Non-pigmented ciliary epithelial cell (primary cell): ENCODE measurements at regions not wholly inside any gene's neighbourhood (a gene's known extent, or its start where the extent isn't known, plus 50 kb on each side); places are given as distances from the start of the nearest gene placed in this dataset.

Experiments used
- DNase-seq: peaks from one replicate; pipeline ENCODE4 v3.0.0-alpha.2; 2010; ENCODE audit warnings: low read depth

DNA sequence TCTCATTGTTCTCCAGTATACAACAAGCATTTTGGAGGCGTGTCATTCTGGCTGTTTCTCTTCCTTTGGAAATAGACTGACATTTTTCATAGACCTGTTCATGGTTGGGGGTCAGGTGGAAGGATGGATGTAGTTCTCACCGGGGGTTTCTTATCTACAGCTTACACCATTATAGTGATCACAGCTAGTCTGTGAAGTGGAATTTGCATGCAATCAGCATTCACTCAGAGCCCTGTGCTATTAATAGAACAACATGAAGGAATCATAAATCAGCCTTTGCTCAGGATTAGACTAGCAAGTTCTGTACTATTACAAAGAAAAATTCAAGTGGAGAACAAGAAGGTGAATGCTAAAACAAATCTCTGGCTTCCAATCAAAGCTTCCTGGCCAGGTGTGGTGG lies 132.6 kb upstream of the PUDP start:
- DNase-seq, result no peak

DNA sequence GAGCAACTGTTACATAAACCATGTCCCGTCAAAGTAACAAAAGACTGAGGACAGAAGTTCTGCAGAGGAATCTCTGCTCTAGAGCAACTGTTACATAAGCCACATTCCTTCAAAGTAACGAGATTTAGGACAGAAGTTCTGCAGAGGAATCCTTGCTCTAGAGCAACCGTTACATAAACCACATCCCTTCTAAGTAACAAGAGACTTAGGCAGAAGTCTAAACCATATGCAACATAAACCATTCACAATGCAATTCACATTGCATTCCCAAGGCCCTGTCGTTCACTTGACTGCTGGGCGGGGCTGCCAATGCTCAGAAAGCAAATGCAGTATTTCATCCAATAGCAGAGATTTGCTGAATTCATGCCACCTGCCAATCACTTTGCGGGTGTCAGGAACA lies 124.4 kb upstream of the PUDP start:
- no peak for DNase-seq

DNA sequence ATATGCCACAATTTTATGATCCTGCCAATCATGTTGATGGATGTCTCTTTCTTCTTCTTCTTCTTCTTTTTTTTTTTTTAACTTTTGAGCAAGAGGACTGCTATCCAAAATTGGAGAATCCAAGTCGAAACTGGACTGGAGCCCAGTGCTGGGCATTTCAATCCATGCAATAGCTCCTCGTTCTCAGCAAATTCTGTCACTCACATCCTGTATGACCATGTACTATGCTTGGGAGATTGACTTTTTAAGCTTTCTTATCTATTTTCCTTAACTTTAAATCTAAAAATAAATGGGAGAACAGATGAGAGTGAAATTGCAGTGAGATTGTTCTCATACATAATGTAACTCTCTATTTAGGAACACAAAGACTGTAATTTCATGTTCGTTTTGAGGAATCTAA lies 123.0 kb upstream of the PUDP start:
- no peak for DNase-seq

DNA sequence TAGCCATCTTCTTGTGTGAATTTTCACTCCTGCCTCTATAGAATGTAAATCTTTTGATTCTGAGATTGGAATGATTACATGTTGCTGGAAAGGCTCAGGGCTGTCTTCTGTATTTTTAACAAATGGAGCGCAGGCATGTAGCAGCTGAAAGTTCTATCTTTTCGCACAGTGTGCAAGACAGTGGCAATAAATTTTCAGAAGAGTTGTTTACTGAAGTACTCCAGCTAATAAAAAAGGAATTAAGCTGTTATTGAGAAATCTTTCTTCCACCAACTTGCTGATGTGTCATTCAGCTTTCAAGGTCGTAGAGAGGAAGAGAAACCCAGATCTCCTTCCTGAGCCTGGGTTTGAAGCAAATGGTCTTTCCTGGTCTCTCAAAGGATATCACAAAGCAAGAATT lies 122.0 kb upstream of the PUDP start:
- no peak for DNase-seq

DNA sequence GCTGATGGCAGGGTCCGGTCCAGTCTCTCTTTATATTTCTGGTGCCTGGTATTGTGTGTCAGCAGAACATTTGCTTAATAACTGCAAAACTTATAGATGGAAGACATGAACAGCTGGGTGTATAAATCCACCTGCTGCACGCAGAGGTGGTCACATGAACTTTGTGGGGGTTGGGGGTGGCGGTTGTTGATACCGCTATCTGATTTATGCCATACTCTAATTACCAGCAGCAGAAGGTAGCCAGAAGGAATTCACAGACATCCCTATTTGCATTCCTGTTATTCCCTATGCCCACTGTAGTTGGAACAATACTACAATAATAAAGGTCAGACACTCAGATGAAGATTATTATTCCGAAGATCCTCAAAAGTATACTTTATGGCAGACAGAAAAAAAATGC lies 121.6 kb upstream of the PUDP start:
- DNase-seq, result no peak

DNA sequence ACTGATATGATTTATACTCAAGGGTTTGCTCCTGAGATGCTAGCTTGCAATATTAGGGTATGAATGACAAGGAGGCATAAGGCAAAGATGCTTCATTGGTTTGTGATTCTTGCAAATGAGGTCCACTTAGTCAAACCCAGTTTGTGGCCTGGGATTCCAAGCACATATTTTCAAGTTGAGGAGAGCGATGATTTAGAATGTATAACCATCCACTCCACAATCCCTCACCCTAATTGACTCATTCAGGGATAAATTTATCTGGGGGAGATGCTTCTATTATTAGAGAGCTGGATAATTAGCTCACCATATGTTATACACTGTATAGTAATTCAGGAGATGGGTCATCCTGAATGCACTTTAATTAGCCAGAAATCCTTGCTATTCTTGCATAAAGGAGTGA lies 118.3 kb upstream of the PUDP start:
- DNase-seq, result no peak

DNA sequence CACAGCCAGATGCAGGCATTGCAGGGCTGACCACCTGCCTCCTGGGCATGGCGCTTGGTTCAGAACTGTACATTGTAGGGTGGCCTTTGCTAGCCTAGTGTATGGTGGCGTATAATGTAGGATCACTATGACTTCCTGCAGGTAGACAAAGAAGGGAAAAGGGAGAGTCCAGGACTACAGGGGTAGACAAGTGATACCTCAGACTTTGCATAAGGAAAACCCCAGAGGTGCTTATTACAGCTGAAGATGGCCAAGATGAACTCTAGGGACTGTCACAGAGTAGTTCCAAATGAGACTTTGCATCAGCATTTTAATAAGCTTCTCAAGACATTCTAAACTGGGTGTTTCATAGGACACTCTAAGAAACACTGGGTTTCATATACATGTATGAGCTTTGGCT lies 116.4 kb upstream of the PUDP start:
- DNase-seq, result no peak

DNA sequence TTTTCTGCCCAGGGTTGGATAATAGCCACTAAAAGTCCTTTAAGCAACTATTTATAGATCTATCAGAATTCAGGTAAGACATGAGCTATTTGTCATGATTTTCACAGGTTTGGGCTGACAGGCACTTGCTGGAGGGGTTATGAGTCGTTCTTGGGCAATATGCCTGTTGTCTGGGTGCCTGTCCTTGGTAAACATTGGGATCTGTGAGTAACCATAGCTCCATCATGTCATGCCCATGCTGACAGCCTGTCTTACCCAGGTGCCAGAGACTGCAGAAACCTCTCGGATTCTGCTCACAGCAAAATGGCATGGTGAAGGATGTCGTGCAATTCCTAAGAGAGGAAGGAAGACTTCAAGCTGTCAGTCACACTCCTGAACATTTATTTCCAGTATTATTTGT lies 116.0 kb upstream of the PUDP start:
- no peak for DNase-seq

DNA sequence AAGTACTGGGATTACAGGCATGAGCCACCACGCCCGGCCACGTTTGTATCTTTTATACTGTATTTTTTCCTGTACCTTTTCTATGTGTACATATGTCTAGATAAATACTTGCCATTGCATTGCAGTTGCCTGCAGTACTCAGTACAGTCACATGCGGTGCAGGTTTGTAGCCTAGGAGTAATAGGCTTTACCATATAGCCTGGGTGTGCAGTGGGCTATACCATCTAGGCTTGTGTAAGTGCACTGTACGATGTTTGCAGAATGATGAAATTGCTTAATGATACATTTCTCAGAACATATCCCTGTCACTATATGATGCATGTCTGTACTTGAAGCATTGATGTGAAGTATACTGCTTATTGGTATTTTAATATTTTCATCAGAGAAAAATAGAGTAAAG lies 115.4 kb upstream of the PUDP start:
- DNase-seq, result no peak

DNA sequence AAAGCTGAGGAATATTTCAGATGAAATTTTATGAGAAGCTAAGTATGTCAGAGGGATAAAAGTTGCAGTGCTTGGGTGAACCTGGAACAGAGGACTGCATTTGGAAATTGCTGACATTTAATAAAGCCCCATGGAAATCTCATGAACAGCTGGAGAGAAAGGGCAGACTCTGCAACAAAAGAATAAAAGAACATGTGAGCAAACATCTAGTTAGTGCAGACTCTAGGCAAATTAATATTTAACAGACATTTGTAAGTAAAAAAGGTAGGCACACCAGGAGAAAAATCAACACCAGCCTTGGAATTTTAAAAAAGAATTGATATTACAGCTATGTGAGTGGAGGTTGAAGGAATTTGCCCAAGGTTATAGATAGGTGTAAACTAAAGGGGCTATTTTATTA lies 114.6 kb upstream of the PUDP start:
- DNase-seq, result no peak

DNA sequence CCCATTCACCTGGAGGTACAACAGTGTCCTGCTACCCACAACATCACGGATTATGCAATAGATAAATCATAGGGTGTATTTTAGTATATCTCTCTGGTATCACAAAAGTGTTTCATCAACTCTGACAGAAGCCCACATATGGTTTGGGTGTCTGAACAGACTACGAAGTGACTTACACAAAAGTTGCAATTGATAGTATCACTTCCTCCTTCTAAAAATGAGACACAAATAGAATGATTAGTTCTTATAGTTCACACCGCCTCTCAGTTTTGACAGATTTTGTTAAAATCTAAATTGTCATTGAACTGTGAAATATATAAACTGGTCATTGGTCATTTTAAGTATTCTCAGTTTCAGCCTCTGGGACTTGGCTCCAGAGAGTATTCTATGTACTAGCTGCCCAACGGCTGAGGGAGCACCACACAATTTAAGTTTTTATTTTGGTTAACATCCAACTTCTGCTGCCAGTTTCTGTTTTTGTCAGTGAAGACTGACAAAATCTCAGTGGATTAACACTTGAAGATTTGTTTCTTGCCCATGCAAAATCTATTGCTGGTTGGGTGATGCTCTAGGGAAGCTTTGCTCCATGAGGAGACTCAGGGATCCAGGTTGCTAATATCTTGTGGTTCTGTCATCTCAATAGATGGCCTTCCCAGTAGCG lies 113.8 kb upstream of the PUDP start:
- DNase-seq, result no peak

DNA sequence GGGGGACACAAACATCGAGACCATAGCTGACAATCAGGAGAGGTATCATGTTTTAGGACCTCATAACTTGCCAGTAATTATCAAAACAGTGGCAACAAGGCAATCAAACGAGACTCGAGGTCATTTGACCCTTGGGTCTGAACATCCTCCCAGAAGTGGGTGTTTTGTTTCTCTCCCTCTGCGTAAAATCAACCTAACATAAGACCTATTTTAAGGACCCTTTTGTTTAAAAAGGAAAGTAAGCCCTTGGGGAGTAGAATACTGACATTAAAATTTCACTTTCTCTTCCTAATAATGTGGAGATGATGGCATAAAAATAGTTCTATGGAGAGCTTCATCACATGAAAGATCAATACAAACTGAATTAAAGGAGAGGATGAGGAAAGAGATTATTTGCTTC lies 106.2 kb upstream of the PUDP start:
- DNase-seq, result no peak

DNA sequence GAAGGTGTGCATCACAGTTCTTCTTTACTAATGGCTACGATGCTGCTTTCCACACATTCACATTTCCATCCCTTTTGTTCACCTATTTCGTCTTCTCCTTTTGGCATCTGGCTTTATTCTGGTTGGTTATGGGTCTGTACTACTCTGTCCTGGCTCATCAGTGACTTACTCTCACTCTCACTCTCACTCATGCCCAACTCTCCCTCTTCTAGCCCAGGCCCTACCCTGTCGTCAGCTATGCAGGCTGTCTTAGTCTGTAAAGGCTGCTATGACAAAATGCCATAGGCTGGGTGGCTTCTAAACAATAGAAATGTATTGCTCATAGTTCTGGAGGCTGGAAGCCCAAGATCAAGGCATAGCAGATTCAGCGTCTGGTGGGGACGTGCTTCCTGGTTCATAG lies 105.6 kb upstream of the PUDP start:
- no peak for DNase-seq

DNA sequence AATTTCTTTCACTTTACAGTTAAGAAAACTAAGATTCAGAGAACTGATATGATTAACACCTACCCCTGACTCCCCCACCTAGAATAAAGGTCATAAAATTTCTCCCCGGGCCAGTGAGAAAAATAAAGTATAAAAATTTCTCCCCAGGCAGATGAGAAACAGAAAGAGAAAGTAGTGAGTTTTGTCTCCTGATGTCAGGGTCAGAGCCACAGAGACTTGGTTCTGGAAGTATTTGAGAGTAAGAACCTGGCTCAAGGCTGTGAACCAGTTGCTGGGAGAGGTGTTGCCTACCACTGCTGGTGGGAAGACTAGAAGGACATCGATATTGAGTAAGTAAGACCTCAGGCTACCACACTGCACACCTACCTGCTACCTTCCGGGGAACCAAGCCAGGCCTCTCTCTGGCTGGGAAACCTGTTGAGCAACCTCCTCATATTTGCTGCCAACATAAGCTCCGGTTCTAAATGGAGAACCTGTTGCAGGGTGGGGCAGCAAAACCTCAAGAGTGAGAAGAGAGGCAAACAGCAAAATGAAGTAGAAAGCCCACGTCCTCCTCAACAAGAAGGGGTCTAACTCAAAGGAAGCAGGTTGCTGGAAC lies 104.2 kb upstream of the PUDP start:
- DNase-seq, result no peak

DNA sequence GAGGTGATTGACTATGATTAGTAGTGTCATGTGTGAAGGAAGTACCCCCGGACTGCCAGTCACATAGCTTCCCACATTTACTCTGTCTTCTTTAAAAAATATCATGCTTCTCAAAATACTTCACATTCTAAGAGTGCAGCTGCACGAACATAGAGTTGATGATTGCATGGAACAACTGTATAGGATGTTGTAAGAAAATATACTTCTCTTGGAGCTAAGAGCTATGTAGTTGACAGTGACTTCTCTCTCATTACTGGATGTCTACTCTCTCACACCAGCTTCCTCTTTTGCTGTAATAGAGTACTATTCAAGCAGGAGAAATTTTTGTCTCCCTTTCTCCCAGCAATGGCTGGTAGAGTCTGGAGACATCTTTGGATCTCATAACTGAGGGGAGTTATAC lies 99.4 kb upstream of the PUDP start:
- no peak for DNase-seq

DNA sequence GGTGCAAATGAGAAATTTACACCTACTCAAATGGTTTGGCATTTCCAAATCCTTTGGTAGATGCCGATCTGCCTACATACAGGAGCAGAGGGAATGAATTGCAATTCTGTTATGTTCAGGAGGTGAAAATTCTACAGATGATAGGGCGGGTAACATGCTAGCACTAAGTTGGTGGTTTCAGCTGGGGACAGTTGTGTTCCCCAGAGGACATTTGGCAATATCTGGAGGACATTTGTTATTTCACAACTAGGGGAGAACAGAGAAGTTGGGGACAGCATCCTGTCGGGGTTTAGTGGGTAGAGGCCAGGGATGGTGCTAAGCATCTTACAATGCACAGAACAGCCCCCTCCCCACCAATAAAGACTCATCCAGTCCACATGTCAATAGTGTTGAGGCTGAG lies 96.5 kb upstream of the PUDP start:
- no peak for DNase-seq

DNA sequence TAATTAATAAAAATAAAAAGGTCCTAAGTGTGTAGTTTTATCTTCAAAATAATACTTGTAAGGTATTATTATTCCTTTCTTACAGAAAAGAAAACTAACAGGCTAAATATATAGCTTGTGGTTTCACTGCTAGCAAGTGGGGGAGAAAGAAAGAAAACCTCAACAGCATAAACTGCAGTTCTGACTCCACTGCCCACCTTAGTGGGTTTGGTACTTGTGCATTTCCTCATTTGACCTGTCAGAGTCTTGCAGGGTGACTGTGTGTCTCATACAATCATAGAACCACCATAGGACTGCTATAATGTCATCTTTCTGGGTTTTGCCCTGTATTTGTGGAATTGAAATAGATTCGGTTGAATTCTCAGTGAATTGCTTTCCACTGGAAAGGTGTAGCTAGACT lies 94.7 kb upstream of the PUDP start:
- no peak for DNase-seq

DNA sequence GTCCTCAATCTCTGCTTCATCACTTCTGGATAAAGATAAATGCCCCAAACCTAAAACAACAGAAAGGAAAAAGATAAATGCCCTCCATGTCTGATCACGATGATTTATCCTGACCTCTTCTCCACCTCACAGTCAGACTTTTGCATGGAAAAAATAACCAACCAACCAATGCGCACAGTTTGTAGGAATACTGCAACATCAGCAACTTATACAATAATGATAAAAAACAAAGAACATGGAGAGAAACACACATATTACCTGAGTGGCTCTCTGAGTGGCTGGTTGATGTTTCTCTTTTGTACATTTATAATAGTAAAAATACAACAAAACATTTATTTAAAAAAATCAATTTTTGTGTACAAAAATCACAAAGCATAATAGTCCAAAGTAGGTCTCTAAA lies 93.0 kb upstream of the PUDP start:
- no peak for DNase-seq

DNA sequence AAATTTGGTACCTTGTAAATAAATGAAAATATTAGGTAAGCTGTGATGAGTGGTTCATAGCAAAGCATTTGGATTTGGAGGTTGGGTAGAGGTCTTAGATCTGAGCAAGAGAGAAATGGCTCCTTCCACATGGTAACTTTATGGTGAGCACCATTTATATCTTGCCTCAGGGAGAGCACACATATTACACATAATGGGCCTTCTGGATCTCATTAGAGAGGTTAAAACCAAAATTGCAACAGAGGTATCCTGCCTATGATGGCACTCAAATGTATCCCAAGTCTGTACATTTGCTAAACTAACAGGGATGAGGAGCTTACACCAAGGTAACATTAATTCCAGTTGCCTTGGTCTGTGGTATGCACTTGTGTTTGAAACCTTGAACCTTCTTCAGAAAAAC lies 87.1 kb upstream of the PUDP start:
- DNase-seq, result no peak

DNA sequence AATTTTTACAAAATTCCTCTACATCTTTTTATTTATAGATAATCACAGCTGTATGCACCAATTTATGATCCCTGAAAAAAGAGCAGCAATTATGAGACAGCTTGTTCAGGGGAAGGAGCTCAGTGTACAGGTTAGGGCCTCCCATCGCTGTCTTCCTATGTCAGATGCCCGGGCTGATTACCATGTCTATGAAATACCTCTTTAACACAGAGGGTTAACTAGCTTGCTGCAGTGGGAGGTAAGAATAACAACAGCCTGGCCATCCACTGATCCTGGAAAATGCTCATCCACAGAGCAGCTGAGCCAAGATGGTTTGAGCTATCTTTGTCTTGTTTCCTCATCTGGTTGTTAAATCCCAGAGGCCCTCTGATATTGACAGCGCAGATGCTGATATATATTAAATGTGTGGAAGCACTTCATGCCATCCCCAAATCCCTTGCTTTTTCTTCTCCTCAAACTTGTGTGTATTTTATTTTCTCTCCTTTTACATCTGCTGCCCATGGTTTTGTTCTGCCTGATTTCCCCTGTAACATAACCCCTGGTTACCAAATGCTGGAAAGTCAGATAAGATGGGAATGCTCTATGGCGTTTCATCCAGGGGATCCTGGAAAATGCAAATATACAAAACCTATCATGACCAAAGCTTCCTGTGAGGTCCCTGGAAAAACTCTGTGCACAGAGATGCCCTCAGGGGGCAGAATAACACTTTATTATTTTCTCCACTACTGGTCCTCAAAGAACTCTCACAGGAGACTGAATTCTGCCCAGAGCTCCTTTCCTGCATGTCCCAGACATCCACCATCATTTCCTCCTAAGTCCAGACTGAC lies 85.8 kb upstream of the PUDP start:
- DNase-seq, result no peak

DNA sequence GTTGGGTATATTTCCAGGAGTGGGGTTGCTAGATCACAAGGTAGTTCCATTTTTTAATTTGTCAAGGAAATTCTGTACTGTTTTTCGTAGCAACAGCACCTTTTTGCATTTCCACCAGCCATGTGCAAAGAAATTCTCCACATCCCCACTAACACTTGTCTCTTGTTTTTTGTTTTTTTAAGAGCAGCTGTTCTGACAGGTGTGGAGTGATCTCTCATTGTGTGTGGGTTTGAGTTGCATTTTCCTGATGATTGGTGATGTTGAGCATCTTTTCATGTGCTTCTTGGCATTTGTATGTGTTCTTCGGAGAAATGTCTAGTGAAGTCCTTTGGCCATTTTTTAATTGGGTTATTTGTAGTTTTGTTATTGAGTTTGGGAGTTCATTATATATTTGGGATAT lies 80.3 kb upstream of the PUDP start:
- DNase-seq, result no peak

DNA sequence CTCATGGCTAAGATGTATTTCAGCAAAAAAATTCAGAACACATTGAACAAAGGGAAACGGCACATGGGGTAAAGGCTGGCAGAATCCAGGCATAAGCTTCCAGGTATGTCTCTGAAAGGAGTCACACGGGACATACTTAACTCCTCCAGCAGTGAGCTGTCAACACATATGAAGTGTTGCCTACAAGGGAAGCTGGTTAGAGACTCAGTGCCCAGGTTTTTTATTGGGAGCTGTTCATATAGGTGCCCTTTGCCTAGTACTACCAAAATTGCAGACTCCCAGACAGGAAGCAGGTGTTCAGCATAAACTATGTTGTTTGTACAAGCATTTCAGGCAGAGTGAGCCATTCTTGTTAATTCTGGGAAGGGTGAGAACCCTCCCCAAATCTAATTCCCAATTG lies 77.4 kb upstream of the PUDP start:
- DNase-seq, result no peak

DNA sequence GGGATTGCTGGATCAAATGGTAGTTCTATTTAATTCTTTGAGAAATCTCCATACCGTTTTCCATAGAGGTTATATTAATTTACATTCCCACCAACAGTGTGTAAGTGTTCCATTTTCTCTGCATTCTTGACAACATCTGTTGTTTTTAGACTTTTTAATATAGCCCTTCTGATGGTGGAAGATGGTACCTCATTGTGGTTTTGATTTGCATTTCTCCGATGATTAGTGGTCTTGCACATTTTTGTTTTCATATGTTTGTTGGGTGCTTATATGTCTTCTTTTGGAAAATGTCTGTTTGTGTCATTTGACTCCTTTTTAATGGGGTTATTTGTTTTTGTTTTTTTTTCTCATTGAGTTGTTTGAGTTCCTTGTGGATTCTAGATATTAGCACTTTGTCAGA lies 75.3 kb upstream of the PUDP start:
- DNase-seq, result no peak

DNA sequence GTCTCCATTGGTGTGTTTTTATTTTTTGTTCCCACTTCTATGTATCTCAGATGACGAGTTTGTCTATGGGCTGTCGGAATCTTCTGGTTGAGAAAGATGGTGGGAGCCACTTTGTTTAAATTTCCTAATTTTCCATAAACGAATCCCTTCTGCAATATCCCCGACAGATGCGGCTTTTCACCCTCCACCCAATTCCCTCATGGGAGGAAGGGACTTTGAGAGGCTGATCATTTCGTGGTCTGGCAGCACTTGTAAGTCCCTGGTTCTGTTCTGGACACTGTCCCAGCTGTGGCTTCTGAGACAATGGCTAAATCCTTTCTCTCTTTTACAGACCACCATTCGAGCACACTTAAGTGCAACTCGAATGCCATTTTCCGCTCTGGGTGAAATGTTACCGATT lies 72.2 kb upstream of the PUDP start:
- no peak for DNase-seq
